DOHH2 (cell line): ENCODE measurements at regions not wholly inside any gene's neighbourhood (a gene's known extent, or its start where the extent isn't known, plus 50 kb on each side); places are given as distances from the start of the nearest gene placed in this dataset.

Experiments used
- EZH2phosphoT487 ChIP-seq: fragments of 200-600 bp; sonication (generic); IDR thresholded peaks from 2 replicates; pipeline ENCODE4 v1.6.1; 2017; ENCODE audit warnings: borderline replicate concordance, mild to moderate bottlenecking, antibody characterized with exemption, low read length, moderate library complexity, mixed read lengths
- TF ChIP-seq, protein P1 (sequence below): fragments of 200-600 bp; sonication (generic); IDR thresholded peaks from one replicate; pipeline ENCODE4 v1.5.1; 2014; ENCODE audit warnings: antibody characterized with exemption, mild to moderate bottlenecking, low read depth, low read length; ENCODE audit not compliant: poor library complexity, severe bottlenecking

GRCh38 chr2:74768401-74768914 is 65.5 kb upstream of the HK2 start:
- TF ChIP-seq, protein P1, sequence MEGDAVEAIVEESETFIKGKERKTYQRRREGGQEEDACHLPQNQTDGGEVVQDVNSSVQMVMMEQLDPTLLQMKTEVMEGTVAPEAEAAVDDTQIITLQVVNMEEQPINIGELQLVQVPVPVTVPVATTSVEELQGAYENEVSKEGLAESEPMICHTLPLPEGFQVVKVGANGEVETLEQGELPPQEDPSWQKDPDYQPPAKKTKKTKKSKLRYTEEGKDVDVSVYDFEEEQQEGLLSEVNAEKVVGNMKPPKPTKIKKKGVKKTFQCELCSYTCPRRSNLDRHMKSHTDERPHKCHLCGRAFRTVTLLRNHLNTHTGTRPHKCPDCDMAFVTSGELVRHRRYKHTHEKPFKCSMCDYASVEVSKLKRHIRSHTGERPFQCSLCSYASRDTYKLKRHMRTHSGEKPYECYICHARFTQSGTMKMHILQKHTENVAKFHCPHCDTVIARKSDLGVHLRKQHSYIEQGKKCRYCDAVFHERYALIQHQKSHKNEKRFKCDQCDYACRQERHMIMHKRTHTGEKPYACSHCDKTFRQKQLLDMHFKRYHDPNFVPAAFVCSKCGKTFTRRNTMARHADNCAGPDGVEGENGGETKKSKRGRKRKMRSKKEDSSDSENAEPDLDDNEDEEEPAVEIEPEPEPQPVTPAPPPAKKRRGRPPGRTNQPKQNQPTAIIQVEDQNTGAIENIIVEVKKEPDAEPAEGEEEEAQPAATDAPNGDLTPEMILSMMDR = no peak
- no peak for TF ChIP-seq EZH2phosphoT487
